ENCODE measurements at regions not wholly inside any gene's neighbourhood (a gene's known extent, or its start where the extent isn't known, plus 50 kb on each side); places are given as distances from the start of the nearest gene placed in this dataset.

DNA sequence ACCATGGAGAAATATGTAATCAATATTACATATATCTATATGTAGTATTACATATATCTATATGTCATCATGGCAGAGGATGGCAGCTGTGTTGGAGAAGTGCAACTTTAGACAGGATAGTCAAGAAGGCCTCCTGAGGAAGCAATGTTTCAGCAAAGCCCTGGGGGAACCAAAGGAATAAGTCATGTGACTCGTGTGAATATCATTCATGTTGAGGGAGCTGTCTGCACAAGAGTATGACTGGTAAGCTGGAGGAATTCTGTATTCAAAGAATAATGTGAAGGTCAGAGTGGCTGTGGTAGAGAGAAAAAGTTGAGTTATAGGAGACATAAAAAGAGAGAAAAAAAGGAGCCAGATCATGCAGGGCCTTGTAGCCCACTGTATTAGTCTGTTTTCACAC, 92.9 kb upstream of the EDNRA start:
- no peak for DNase-seq (ENCODE audit: low spot score, unreplicated experiment)
- no peaks in the 10 kb centered on the region for H3K27me3 Mint-ChIP-seq
- no peak overlapping the region for H3K4me3 Mint-ChIP-seq (ENCODE audit: low read depth)
- H3K27ac Mint-ChIP-seq = no peak overlapping the region
- H3K4me1 Mint-ChIP-seq (ENCODE audit: low read depth) = no peaks in the 10 kb centered on the region
- TF ChIP-seq, protein P1, sequence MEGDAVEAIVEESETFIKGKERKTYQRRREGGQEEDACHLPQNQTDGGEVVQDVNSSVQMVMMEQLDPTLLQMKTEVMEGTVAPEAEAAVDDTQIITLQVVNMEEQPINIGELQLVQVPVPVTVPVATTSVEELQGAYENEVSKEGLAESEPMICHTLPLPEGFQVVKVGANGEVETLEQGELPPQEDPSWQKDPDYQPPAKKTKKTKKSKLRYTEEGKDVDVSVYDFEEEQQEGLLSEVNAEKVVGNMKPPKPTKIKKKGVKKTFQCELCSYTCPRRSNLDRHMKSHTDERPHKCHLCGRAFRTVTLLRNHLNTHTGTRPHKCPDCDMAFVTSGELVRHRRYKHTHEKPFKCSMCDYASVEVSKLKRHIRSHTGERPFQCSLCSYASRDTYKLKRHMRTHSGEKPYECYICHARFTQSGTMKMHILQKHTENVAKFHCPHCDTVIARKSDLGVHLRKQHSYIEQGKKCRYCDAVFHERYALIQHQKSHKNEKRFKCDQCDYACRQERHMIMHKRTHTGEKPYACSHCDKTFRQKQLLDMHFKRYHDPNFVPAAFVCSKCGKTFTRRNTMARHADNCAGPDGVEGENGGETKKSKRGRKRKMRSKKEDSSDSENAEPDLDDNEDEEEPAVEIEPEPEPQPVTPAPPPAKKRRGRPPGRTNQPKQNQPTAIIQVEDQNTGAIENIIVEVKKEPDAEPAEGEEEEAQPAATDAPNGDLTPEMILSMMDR (IDR thresholded peaks at IDR 0.05; ENCODE audit: unreplicated experiment) = no peak
- H3K9me3 Mint-ChIP-seq (ENCODE audit: low read depth) = peaks cover 13% of the 10 kb centered on the region
- H3K36me3 Mint-ChIP-seq (ENCODE audit: insufficient read depth) = no peaks in the 10 kb centered on the region

DNA sequence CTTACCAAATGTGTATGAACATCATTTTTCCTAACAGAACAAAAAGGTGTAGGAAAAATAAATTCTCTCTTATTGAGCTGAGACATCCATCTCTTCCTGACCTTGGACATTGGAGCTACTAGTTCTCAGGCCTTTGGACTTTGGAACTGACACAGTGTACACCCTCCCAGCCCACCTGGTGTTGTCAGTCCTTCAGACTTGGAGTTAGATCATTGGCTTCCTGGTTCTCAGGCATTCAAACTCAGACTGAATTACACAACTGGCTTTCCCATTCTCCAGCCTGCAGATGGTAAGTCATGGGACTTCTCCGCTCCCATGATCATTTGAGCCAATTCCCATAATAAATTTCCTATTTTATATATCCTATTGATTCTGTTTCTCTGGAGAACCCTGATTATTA, 84.8 kb upstream of the EDNRA start:
- TF ChIP-seq, protein P1 (IDR thresholded peaks at IDR 0.05; ENCODE audit: unreplicated experiment) = no peak
- Mint-ChIP-seq H3K27ac (no peak overlapping the region), H3K4me1 (ENCODE audit: low read depth) (no peaks in the 10 kb centered on the region), H3K4me3 (ENCODE audit: low read depth) (no peak overlapping the region), H3K27me3 (no peaks in the 10 kb centered on the region), H3K36me3 (ENCODE audit: insufficient read depth) (no peaks in the 10 kb centered on the region), H3K9me3 (ENCODE audit: low read depth) (peaks cover 30% of the 10 kb centered on the region)
- no peak for DNase-seq (ENCODE audit: low spot score, unreplicated experiment)

DNA sequence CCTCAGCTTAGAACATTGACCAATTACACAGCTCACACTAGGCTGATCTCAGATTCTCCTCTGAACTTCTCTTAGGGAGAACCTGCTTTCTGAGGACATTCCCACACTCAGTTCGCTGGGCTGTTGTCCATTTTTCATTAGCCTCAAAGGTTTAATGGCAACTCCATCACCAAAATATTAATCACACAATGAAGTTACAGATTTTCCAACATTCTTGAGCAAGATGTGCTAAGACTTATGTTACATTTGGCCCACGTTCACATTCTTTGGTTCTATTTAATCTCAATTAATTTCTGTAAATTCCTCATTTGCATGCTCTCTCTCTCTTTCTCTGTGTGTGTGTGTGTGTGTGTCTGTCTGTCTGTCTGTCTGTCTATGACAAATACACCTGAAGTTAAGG, 82.3 kb upstream of the EDNRA start:
- TF ChIP-seq, protein P1 (IDR thresholded peaks at IDR 0.05; ENCODE audit: unreplicated experiment) = no peak
- no peaks in the 10 kb centered on the region for H3K4me1 Mint-ChIP-seq (ENCODE audit: low read depth)
- peaks cover 16% of the 10 kb centered on the region for H3K9me3 Mint-ChIP-seq (ENCODE audit: low read depth)
- H3K27ac Mint-ChIP-seq = no peak overlapping the region
- H3K27me3 Mint-ChIP-seq = no peaks in the 10 kb centered on the region
- no peak overlapping the region for H3K4me3 Mint-ChIP-seq (ENCODE audit: low read depth)
- DNase-seq (ENCODE audit: low spot score, unreplicated experiment) = no peak
- no peaks in the 10 kb centered on the region for H3K36me3 Mint-ChIP-seq (ENCODE audit: insufficient read depth)

- Mint-ChIP-seq H3K36me3 (ENCODE audit: insufficient read depth) (peaks cover 1% of the 10 kb centered on the region), H3K4me1 (ENCODE audit: low read depth) (no peaks in the 10 kb centered on the region), H3K4me3 (ENCODE audit: low read depth) (no peak overlapping the region), H3K9me3 (ENCODE audit: low read depth) (peaks cover 15% of the 10 kb centered on the region), H3K27ac (no peak overlapping the region), H3K27me3 (no peaks in the 10 kb centered on the region)
- no peak for DNase-seq (ENCODE audit: low spot score, unreplicated experiment)
- TF ChIP-seq, protein P1 (IDR thresholded peaks at IDR 0.05; ENCODE audit: unreplicated experiment) = no peak
Observed at GRCh38 chr4:147400721-147401120, 80.2 kb upstream of the EDNRA start.

GRCh38 chr4:147401221-147401620, 79.7 kb upstream of the EDNRA start:
- Mint-ChIP-seq H3K36me3 (ENCODE audit: insufficient read depth) (peaks cover 1% of the 10 kb centered on the region), H3K27ac (no peak overlapping the region), H3K4me3 (ENCODE audit: low read depth) (no peak overlapping the region), H3K4me1 (ENCODE audit: low read depth) (no peaks in the 10 kb centered on the region), H3K27me3 (no peaks in the 10 kb centered on the region), H3K9me3 (ENCODE audit: low read depth) (peaks cover 12% of the 10 kb centered on the region)
- DNase-seq (ENCODE audit: low spot score, unreplicated experiment) = no peak
- TF ChIP-seq, protein P1 (IDR thresholded peaks at IDR 0.05; ENCODE audit: unreplicated experiment) = no peak

Data from progenitor cell of endocrine pancreas (in vitro differentiated cells).